HepG2 (cell line): ENCODE measurements at regions not wholly inside any gene's neighbourhood (a gene's known extent, or its start where the extent isn't known, plus 50 kb on each side); places are given as distances from the start of the nearest gene placed in this dataset.

Experiments
- ATAC-seq: fragments of 200-7000 bp; cut with Tn5 transposase; 3 replicates; pipeline ENCODE4 v1.9.1; 2020; ENCODE audit warnings: mild to moderate bottlenecking, moderate library complexity
- BruUV-seq: library from RNA; stranded (reverse); fragments of 400-500 nt; replicated peaks from 2 replicates; lab custom pipeline; 2021; lab: Mats Ljungman, UMichigan
- CTCF ChIA-PET: fragments of 300-600 bp; formaldehyde crosslinking; extraction: SDS; loops from one replicate; lab custom pipeline; 2021; ENCODE audit warnings: low total read pairs, inconsistent platforms, low intra/inter-chr PET ratio; lab: Yijun Ruan, JAX
- POLR2A ChIA-PET: fragments of 350-600 bp; sonication (Branson Sonifier 250); formaldehyde crosslinking; loops from one replicate; lab custom pipeline; 2020; ENCODE audit warnings: antibody characterized with exemption, inconsistent platforms; lab: Yijun Ruan, JAX
- DNase-seq: peaks from one replicate; pipeline ENCODE4 v3.0.0-alpha.2; 2015; ENCODE audit warnings: low spot score
- FAIRE-seq: peaks from 3 replicates; lab custom pipeline; 2011; peaks lifted over from hg19 to GRCh38; lab: Jason Lieb, UNC
- H2AFZ ChIP-seq: one replicate; pipeline ENCODE4 v1.6.1; 2011; ENCODE audit warnings: low read length, inconsistent platforms
- H3K27ac ChIP-seq: fragments of 300-600 bp; 3 replicates; pipeline ENCODE4 v1.8.0; 2011; ENCODE audit warnings: mixed run types, mild to moderate bottlenecking, mixed read lengths, low read length, inconsistent platforms; ENCODE audit not compliant: insufficient read depth; ENCODE audit errors: extremely low read length
- H3K27me3 ChIP-seq, 2 experiments: fragments of 200-600 bp in 1 of 2; 2 replicates in 1 of 2; 3 replicates in 1 of 2; pipeline versions ENCODE4 v1.6.0 to v1.8.0; 2011; ENCODE audit warnings: low read length in 2 of 2, mild to moderate bottlenecking in 2 of 2, moderate library complexity in 2 of 2, inconsistent platforms in 1 of 2; ENCODE audit not compliant: insufficient read depth in 2 of 2, control insufficient read depth in 1 of 2
- H3K36me3 ChIP-seq, 2 experiments: fragments of 200-600 bp in 1 of 2; replicated peaks in 1 of 2; 2 replicates in 1 of 2; 3 replicates in 1 of 2; pipeline versions ENCODE4 v1.5.1 to v1.8.0; 2011; ENCODE audit warnings: low read length in 2 of 2, inconsistent platforms in 1 of 2; ENCODE audit not compliant: insufficient read depth in 2 of 2, control insufficient read depth in 1 of 2
- H3K4me1 ChIP-seq: 2 replicates; pipeline ENCODE4 v1.5.1; 2012; ENCODE audit warnings: low read length, inconsistent platforms; ENCODE audit not compliant: insufficient read depth
- H3K4me2 ChIP-seq: 2 replicates; pipeline ENCODE4 v1.6.0; 2011; ENCODE audit warnings: low read depth, low read length, inconsistent platforms
- H3K4me3 ChIP-seq, 3 experiments: fragments of 200-600 bp in 1 of 3; sonication (generic), shearing (Covaris generic) in 1 of 3; replicated peaks in 1 of 3; 2 replicates each; pipeline ENCODE4 v1.5.1; 2011 to 2016; ENCODE audit warnings: low read length in 3 of 3, inconsistent platforms in 2 of 3, low read depth in 2 of 3, mild to moderate bottlenecking in 2 of 3, control low read depth in 1 of 3, mixed read lengths in 1 of 3; ENCODE audit not compliant: insufficient read depth in 1 of 3
- H3K79me2 ChIP-seq: one replicate; pipeline ENCODE4 v1.6.1; 2011; ENCODE audit warnings: low read length, inconsistent platforms; ENCODE audit not compliant: insufficient read depth
- H3K9ac ChIP-seq: 2 replicates; pipeline ENCODE4 v1.6.0; 2011; ENCODE audit warnings: mild to moderate bottlenecking, low read depth, low read length, inconsistent platforms; ENCODE audit not compliant: insufficient read depth
- H3K9me3 ChIP-seq: 2 replicates; pipeline ENCODE4 v1.5.1; 2012; ENCODE audit warnings: mild to moderate bottlenecking, low read length
- H4K20me1 ChIP-seq: 2 replicates; pipeline ENCODE4 v1.6.0; 2011; ENCODE audit warnings: inconsistent platforms, mild to moderate bottlenecking, low read length, moderate library complexity; ENCODE audit not compliant: insufficient read depth
- AKNA ChIP-seq: sonication (generic); formaldehyde crosslinking; IDR thresholded peaks from 2 replicates; pipeline ENCODE4 v1.4.0; 2020; ENCODE audit warnings: missing genetic modification reagents, borderline replicate concordance
- MTA3 ChIP-seq: sonication (generic); formaldehyde crosslinking; IDR thresholded peaks from 2 replicates; pipeline ENCODE4 v1.4.0; 2020; ENCODE audit warnings: missing genetic modification reagents
- SIX1 ChIP-seq: sonication (generic); formaldehyde crosslinking; IDR thresholded peaks from 2 replicates; pipeline ENCODE4 v1.4.0; 2020; ENCODE audit warnings: missing genetic modification reagents, borderline replicate concordance
- SMAD3 ChIP-seq: sonication (generic); formaldehyde crosslinking; IDR thresholded peaks from 2 replicates; pipeline ENCODE4 v1.4.0; 2020; ENCODE audit warnings: missing genetic modification reagents
- SNRNP70 ChIP-seq: fragments of 200-400 bp; formaldehyde crosslinking; IDR thresholded peaks from 2 replicates; pipeline ENCODE4 v1.6.1; 2017; ENCODE audit warnings: mild to moderate bottlenecking, low read depth, low read length, moderate library complexity
- ZNF124 ChIP-seq: sonication (generic); formaldehyde crosslinking; IDR thresholded peaks from 2 replicates; pipeline ENCODE4 v1.4.0; 2020; ENCODE audit warnings: missing genetic modification reagents
- ZNF652 ChIP-seq: IDR thresholded peaks from 2 replicates; pipeline ENCODE4 v1.6.1; 2016; ENCODE audit warnings: low read depth, borderline replicate concordance
- WGBS: methylation state at CpG from one replicate; pipeline ENCODE4 v1.1.6; 2017; ENCODE audit warnings: low lambda C conversion rate; 5-methylcytosine and 5-hydroxymethylcytosine counted together
- in situ Hi-C: cut with HindIII; loops from 2 replicates; pipeline ENCODE4 v1.10.0; 2017; ENCODE audit warnings: low pct_unique_long_range_greater_than_20kb; ENCODE audit not compliant: extremely low pct_ligation_motif_present
- intact Hi-C: fragments of 100-400 bp; cut with micrococcal nuclease; formaldehyde crosslinking; loops from one replicate; pipeline ENCODE4 v1.10.0; 2022; ENCODE audit not compliant: unreplicated experiment
- TF ChIP-seq, protein P1 (sequence below): sonication (generic); formaldehyde crosslinking; IDR thresholded peaks from 2 replicates; pipeline ENCODE4 v1.9.0; 2021; ENCODE audit warnings: missing genetic modification reagents, borderline replicate concordance

GRCh38 chr2:10188729-10189305 lies 66.3 kb downstream of the RRM2 start:
- H3K27ac ChIP-seq, result no peak overlapping the region
- H3K4me3 ChIP-seq, result no peak overlapping the region
- no peak for FAIRE-seq
- POLR2A ChIA-PET, result no interaction called here
- no peaks in the 10 kb centered on the region for H3K4me1 ChIP-seq
- peaks cover 0 to 5% of the 10 kb centered on the region in 2 experiments; a peak in 2 of 5 replicates for H3K36me3 ChIP-seq
- TF ChIP-seq ZNF124 (CRISPR knock-in tag) (no peak), SMAD3 (CRISPR knock-in tag) (no peak), SNRNP70 (no peak), ZNF652 (CRISPR knock-in tag) (no peak), SIX1 (CRISPR knock-in tag) (no peak), AKNA (no peak), MTA3 (no peak)
- TF ChIP-seq, protein P1, sequence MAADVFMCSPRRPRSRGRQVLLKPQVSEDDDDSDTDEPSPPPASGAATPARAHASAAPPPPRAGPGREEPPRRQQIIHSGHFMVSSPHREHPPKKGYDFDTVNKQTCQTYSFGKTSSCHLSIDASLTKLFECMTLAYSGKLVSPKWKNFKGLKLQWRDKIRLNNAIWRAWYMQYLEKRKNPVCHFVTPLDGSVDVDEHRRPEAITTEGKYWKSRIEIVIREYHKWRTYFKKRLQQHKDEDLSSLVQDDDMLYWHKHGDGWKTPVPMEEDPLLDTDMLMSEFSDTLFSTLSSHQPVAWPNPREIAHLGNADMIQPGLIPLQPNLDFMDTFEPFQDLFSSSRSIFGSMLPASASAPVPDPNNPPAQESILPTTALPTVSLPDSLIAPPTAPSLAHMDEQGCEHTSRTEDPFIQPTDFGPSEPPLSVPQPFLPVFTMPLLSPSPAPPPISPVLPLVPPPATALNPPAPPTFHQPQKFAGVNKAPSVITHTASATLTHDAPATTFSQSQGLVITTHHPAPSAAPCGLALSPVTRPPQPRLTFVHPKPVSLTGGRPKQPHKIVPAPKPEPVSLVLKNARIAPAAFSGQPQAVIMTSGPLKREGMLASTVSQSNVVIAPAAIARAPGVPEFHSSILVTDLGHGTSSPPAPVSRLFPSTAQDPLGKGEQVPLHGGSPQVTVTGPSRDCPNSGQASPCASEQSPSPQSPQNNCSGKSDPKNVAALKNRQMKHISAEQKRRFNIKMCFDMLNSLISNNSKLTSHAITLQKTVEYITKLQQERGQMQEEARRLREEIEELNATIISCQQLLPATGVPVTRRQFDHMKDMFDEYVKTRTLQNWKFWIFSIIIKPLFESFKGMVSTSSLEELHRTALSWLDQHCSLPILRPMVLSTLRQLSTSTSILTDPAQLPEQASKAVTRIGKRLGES (CRISPR knock-in tag), result no peak
- WGBS, result 98% methylated on average over 12 of the region's 12 CpGs
- DNase-seq, result no peak
- no peak for ATAC-seq
- intact Hi-C loops, result loop anchor here (1.0 kb wide), 2 partner anchors 65 to 220 kb away; no protein-coding TSS in a partner anchor
- H2AFZ ChIP-seq, result no peak overlapping the region
- no peaks in the 10 kb centered on the region for H3K9me3 ChIP-seq
- no peak overlapping the region for H3K4me2 ChIP-seq
- BruUV-seq, result no TSS peak
- in situ Hi-C loops, result no loop called here
- no peaks in the 10 kb centered on the region for H3K79me2 ChIP-seq
- no peaks in the 10 kb centered on the region for H4K20me1 ChIP-seq
- no peaks in the 10 kb centered on the region for H3K27me3 ChIP-seq
- no peak overlapping the region for H3K9ac ChIP-seq
- CTCF ChIA-PET, result interaction anchor here (1.3 to 2.0 kb wide), 5 partner anchors 64 to 246 kb away, joined by 4 to 22 read pairs (median 7); partner anchors contain the start of gene HPCAL1
